ENCODE measurements at regions not wholly inside any gene's neighbourhood (a gene's known extent, or its start where the extent isn't known, plus 50 kb on each side); places are given as distances from the start of the nearest gene placed in this dataset.

GRCh38 chr11:130533871-130534270 is 85.4 kb downstream of the ADAMTS15 start:
- no peak overlapping the region for H2AFZ ChIP-seq (ENCODE audit: low read depth, low read length)
- H3K79me2 ChIP-seq (ENCODE audit: insufficient read depth, low read length) = no peaks in the 10 kb centered on the region
- H3K4me3 ChIP-seq (ENCODE audit: low read depth in 1 of 2, low read length in 2 of 2) = no peak overlapping the region
- no peaks in the 10 kb centered on the region for H3K4me1 ChIP-seq (ENCODE audit: insufficient read depth, low read length)
- H4K20me1 ChIP-seq (ENCODE audit: insufficient read depth, low read length) = no peaks in the 10 kb centered on the region
- H3K4me2 ChIP-seq (ENCODE audit: insufficient read depth, low read length) = no peak overlapping the region
- ATAC-seq (ENCODE audit: insufficient read depth, low read depth) (no peak), DNase-seq (no peak)
- TF ChIP-seq EZH2 (IDR thresholded peaks at IDR 0.05; ENCODE audit: borderline replicate concordance, low read depth, low read length, severe bottlenecking) = no peak
- no peak for TF ChIP-seq CTCF (IDR thresholded peaks at IDR 0.05; ENCODE audit: borderline replicate concordance, extremely low read depth, low read length, poor library complexity, severe bottlenecking)
- no peaks in the 10 kb centered on the region for H3K27me3 ChIP-seq (ENCODE audit: insufficient read depth, low read length, poor library complexity)
- no peaks in the 10 kb centered on the region for H3K36me3 ChIP-seq (ENCODE audit: insufficient read depth, low read length)
- no peaks in the 10 kb centered on the region for H3K9me3 ChIP-seq (ENCODE audit: insufficient read depth, low read length, severe bottlenecking)
- no peak overlapping the region for H3K9ac ChIP-seq (ENCODE audit: low read depth, low read length)
- H3K27ac ChIP-seq (ENCODE audit: low read length) = no peak overlapping the region

- no peak for TF ChIP-seq CTCF (IDR thresholded peaks at IDR 0.05; ENCODE audit: borderline replicate concordance, extremely low read depth, low read length, poor library complexity, severe bottlenecking)
- no peak for TF ChIP-seq EZH2 (IDR thresholded peaks at IDR 0.05; ENCODE audit: borderline replicate concordance, low read depth, low read length, severe bottlenecking)
- Histone ChIP-seq H3K4me1 (ENCODE audit: insufficient read depth, low read length) (no peaks in the 10 kb centered on the region), H3K27ac (ENCODE audit: low read length) (no peak overlapping the region), H4K20me1 (ENCODE audit: insufficient read depth, low read length) (no peaks in the 10 kb centered on the region), H2AFZ (ENCODE audit: low read depth, low read length) (no peak overlapping the region), H3K9ac (ENCODE audit: low read depth, low read length) (no peak overlapping the region), H3K4me2 (ENCODE audit: insufficient read depth, low read length) (no peak overlapping the region), H3K79me2 (ENCODE audit: insufficient read depth, low read length) (no peaks in the 10 kb centered on the region), H3K9me3 (ENCODE audit: insufficient read depth, low read length, severe bottlenecking) (no peaks in the 10 kb centered on the region), H3K27me3 (ENCODE audit: insufficient read depth, low read length, poor library complexity) (no peaks in the 10 kb centered on the region), H3K36me3 (ENCODE audit: insufficient read depth, low read length) (no peaks in the 10 kb centered on the region), H3K4me3 (ENCODE audit: low read depth in 1 of 2, low read length in 2 of 2) (no peak overlapping the region)
- ATAC-seq (ENCODE audit: insufficient read depth, low read depth) = no peak
- no peak for DNase-seq
Observed at GRCh38 chr11:130534551-130534950, 86.1 kb downstream of the ADAMTS15 start.

GRCh38 chr11:130535520-130535919 is 87.1 kb downstream of the ADAMTS15 start:
- Histone ChIP-seq H3K79me2 (ENCODE audit: insufficient read depth, low read length) (no peaks in the 10 kb centered on the region), H3K27ac (ENCODE audit: low read length) (no peak overlapping the region), H4K20me1 (ENCODE audit: insufficient read depth, low read length) (no peaks in the 10 kb centered on the region), H3K36me3 (ENCODE audit: insufficient read depth, low read length) (no peaks in the 10 kb centered on the region), H3K4me2 (ENCODE audit: insufficient read depth, low read length) (no peak overlapping the region), H3K9me3 (ENCODE audit: insufficient read depth, low read length, severe bottlenecking) (no peaks in the 10 kb centered on the region), H2AFZ (ENCODE audit: low read depth, low read length) (no peak overlapping the region), H3K9ac (ENCODE audit: low read depth, low read length) (no peak overlapping the region), H3K4me1 (ENCODE audit: insufficient read depth, low read length) (no peaks in the 10 kb centered on the region), H3K27me3 (ENCODE audit: insufficient read depth, low read length, poor library complexity) (no peaks in the 10 kb centered on the region), H3K4me3 (ENCODE audit: low read depth in 1 of 2, low read length in 2 of 2) (no peak overlapping the region)
- no peak for DNase-seq
- ATAC-seq (ENCODE audit: insufficient read depth, low read depth) = no peak
- TF ChIP-seq EZH2 (IDR thresholded peaks at IDR 0.05; ENCODE audit: borderline replicate concordance, low read depth, low read length, severe bottlenecking) (no peak), CTCF (IDR thresholded peaks at IDR 0.05; ENCODE audit: borderline replicate concordance, extremely low read depth, low read length, poor library complexity, severe bottlenecking) (no peak)
